KMS-11 (cell line): ENCODE measurements at regions not wholly inside any gene's neighbourhood (a gene's known extent, or its start where the extent isn't known, plus 50 kb on each side); places are given as distances from the start of the nearest gene placed in this dataset.

Source experiments
- H2AFZ ChIP-seq: fragments of 200-600 bp; sonication (generic); 2 replicates; pipeline ENCODE4 v1.6.1; 2016; ENCODE audit warnings: antibody characterized with exemption, mixed run types, low read depth
- H3K27ac ChIP-seq: fragments of 200-600 bp; sonication (generic); 2 replicates; pipeline ENCODE4 v1.6.1; 2016; ENCODE audit warnings: mild to moderate bottlenecking, mixed run types
- H3K27me3 ChIP-seq: fragments of 200-600 bp; sonication (generic); 2 replicates; pipeline ENCODE4 v1.6.1; 2017; ENCODE audit warnings: mild to moderate bottlenecking, low read depth, mixed run types, moderate library complexity; ENCODE audit not compliant: insufficient read depth
- H3K36me3 ChIP-seq: fragments of 200-600 bp; sonication (generic); 2 replicates; pipeline ENCODE4 v1.6.1; 2017; ENCODE audit warnings: mild to moderate bottlenecking, mixed run types; ENCODE audit not compliant: insufficient read depth
- H3K4me1 ChIP-seq: fragments of 200-600 bp; sonication (generic); 2 replicates; pipeline ENCODE4 v1.6.1; 2016; ENCODE audit warnings: mild to moderate bottlenecking, low read depth, mixed run types; ENCODE audit not compliant: poor library complexity, severe bottlenecking
- H3K4me2 ChIP-seq: fragments of 200-600 bp; sonication (generic); 2 replicates; pipeline ENCODE4 v1.7.0; 2016; ENCODE audit warnings: mild to moderate bottlenecking, mixed run types
- H3K4me3 ChIP-seq: fragments of 200-600 bp; sonication (generic); IDR thresholded peaks from 2 replicates; pipeline ENCODE4 v1.6.1; 2017; ENCODE audit warnings: low read depth, low read length, mixed read lengths; ENCODE audit not compliant: insufficient read depth
- H3K79me2 ChIP-seq: fragments of 200-600 bp; sonication (generic); 2 replicates; pipeline ENCODE4 v1.6.1; 2016; ENCODE audit warnings: low read depth, mixed run types; ENCODE audit not compliant: insufficient read depth
- H3K9ac ChIP-seq: fragments of 200-600 bp; sonication (generic); 2 replicates; pipeline ENCODE4 v1.6.1; 2016; ENCODE audit warnings: mild to moderate bottlenecking, mixed run types
- H4K20me1 ChIP-seq: fragments of 200-600 bp; sonication (generic); 2 replicates; pipeline ENCODE4 v1.6.1; 2016; ENCODE audit warnings: mild to moderate bottlenecking, mixed run types; ENCODE audit not compliant: insufficient read depth
- CTCF ChIP-seq: fragments of 200-600 bp; sonication (generic); conservative IDR thresholded peaks from 2 replicates; pipeline ENCODE4 v1.6.1; 2017; ENCODE audit warnings: low read depth, mild to moderate bottlenecking, antibody characterized with exemption, low read length, moderate library complexity, mixed read lengths

DNA sequence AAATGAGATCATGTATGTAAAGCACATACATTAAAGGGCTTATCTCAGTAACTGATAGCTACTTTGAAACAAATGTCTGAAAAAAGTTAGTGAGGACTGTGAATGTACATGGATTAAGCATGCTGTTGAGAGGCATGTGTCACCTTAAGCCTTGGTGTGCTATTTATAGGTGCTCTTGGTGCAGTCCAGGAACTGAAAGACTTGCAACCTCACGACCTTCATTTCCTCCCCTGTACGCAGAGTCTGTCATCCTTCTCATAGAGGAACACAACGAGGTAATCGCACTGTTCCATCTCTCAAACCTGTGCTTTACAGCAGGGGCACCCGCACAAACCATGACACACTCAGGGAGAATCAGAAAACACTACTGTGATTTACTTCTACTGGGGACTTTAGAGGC is 65.6 kb downstream of the UFM1 start:
- peak overlapping the region; percentile 47 for H3K9ac ChIP-seq
- peak overlapping the region; percentile 60 for H3K27ac ChIP-seq
- no peak overlapping the region for H3K4me3 ChIP-seq

DNA sequence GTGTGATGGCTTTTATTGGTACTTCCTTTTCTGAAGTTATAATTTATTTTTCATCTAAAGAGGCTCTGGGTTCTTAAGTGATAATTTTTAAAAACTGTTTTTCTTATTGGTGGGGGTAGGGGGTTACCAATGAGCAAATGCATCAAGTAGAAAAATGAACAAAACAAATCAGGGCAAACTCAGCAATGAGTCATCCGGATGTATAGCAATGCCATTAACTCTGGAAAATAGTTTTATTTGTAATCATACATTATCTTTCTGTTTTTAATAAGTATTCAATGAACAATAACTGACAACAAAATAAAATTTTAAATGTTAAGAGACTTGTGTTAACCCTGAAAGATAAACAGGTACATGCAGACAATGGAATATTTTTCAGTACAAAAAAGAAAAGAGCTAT is 67.6 kb downstream of the UFM1 start:
- Histone ChIP-seq H3K4me2 (no peak overlapping the region), H3K27me3 (no peaks in the 10 kb centered on the region), H3K36me3 (no peaks in the 10 kb centered on the region), H3K79me2 (no peaks in the 10 kb centered on the region), H4K20me1 (no peaks in the 10 kb centered on the region), H3K4me1 (peaks cover 19% of the 10 kb centered on the region), H3K9ac (no peak overlapping the region), H3K27ac (no peak overlapping the region), H2AFZ (no peak overlapping the region), H3K4me3 (no peak overlapping the region)
- no peak for TF ChIP-seq CTCF

More for the DNA sequence above, 65.6 kb downstream of the UFM1 start:
- H3K4me2 ChIP-seq: peak overlapping the region; percentile 68
- H3K79me2 ChIP-seq: no peaks in the 10 kb centered on the region
- no peaks in the 10 kb centered on the region for H3K36me3 ChIP-seq
- peaks cover 19% of the 10 kb centered on the region for H3K4me1 ChIP-seq
- H3K27me3 ChIP-seq: no peaks in the 10 kb centered on the region
- H4K20me1 ChIP-seq: no peaks in the 10 kb centered on the region
- TF ChIP-seq CTCF: no peak
- peak overlapping the region; percentile 75 for H2AFZ ChIP-seq

DNA sequence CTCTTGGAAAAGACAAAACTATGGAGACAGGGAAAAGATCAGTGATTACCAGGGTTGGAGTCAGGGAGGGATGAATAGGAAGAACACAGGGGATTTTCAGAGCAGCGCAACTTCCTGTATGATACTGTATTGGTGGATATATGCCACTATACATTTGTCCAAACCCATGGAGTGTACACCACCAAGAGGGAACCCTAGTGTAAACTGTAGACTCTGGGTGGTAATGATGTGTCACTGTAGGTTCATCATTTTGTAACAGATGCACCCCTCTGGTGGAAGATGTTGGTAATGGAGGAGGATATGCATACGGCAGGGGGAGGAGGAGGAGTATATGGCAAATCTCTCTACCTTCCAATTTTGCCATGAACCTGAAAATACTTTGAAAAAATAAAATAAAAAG is 68.1 kb downstream of the UFM1 start:
- Histone ChIP-seq H3K79me2 (no peaks in the 10 kb centered on the region), H3K4me3 (no peak overlapping the region), H3K4me1 (peaks cover 19% of the 10 kb centered on the region), H3K27ac (no peak overlapping the region), H3K4me2 (no peak overlapping the region), H3K27me3 (no peaks in the 10 kb centered on the region), H2AFZ (no peak overlapping the region), H3K36me3 (no peaks in the 10 kb centered on the region), H4K20me1 (no peaks in the 10 kb centered on the region), H3K9ac (no peak overlapping the region)
- no peak; the same call in 1 of the 2 replicates for TF ChIP-seq CTCF

GRCh38 chr13:38418286-38418685 is 68.6 kb downstream of the UFM1 start:
- H3K36me3 ChIP-seq: no peaks in the 10 kb centered on the region
- H4K20me1 ChIP-seq: no peaks in the 10 kb centered on the region
- no peak overlapping the region for H3K4me2 ChIP-seq
- no peak for TF ChIP-seq CTCF
- no peaks in the 10 kb centered on the region for H3K27me3 ChIP-seq
- H3K4me3 ChIP-seq: no peak overlapping the region
- no peak overlapping the region for H2AFZ ChIP-seq
- H3K27ac ChIP-seq: no peak overlapping the region
- no peaks in the 10 kb centered on the region for H3K79me2 ChIP-seq
- peaks cover 19% of the 10 kb centered on the region for H3K4me1 ChIP-seq
- no peak overlapping the region for H3K9ac ChIP-seq
